ENCODE measurements at regions not wholly inside any gene's neighbourhood (a gene's known extent, or its start where the extent isn't known, plus 50 kb on each side); places are given as distances from the start of the nearest gene placed in this dataset.

DNA sequence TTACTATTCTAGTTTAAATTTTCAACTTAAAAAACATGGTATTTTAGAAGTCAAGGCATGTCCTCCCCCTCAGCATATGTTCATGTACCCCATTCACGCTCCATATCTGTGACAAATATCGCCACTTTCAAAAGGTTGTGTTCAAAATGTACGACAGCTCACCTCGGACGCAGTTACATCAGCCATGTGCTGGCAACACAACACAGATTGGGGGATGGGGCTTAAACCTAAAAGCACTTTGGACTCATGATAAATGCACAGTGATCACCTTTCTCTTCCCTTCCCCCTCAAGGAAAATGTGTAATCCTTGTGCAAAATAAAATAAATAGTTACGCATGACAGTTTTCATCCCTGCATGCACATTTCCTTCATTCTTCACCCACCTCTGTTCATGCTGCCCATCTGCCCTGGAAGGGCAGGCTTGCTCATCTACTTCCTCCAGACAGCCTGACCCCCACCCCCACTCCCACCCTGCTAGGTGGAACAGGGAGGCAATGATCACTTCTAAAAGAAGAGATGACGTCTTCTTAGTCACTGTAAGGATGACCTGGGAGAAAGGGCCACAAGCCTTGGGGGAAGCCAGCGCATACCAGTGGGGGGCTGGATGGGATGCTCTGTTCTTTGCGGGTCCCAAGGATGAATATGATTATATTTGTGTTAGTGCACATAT lies 271.4 kb upstream of the SEMA6D start:
- no peak overlapping the region for H3K4me3 Mint-ChIP-seq
- H3K27ac Mint-ChIP-seq = no peak overlapping the region
- H3K9me3 Mint-ChIP-seq = peaks cover 5% of the 10 kb centered on the region
- H3K36me3 Mint-ChIP-seq = no peaks in the 10 kb centered on the region
- H3K27me3 Mint-ChIP-seq = no peaks in the 10 kb centered on the region
- H3K4me1 Mint-ChIP-seq = no peaks in the 10 kb centered on the region

DNA sequence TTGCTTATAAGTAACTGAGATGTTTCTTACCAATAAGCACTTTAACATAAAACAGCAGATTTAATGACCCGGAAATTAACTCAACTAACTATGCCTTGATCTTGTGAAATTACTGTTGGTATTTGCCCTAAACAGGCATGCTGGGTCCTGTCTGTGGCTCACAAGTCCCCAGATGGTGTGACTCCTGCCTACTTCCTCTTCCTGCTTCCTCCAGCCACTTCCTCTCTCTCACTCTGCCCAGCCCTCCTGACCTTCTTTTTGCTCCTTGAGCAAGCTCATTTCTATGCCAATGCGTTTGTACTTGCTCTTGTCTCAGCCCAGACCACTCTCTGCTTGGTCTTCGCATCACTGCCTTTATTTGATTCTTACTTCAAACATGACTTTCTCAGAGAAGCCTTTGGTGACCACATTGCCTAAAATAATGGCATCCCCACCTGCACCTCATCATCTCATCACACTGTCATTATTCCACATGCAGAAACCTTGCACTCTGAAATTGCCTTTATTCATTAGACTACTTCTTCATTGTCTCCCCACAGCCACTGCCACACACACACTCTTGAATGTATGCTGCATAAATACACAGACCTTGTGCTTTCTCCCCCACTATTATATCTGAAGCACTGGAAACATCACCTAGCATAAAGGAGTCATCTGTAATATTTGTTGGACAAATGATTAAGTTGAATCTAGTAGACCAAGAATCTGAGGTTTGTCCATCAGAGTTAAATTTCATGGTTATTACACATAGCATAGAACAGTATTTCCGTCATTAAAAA lies 256.3 kb upstream of the SEMA6D start:
- Mint-ChIP-seq H3K27ac (no peak overlapping the region), H3K27me3 (no peaks in the 10 kb centered on the region), H3K4me3 (no peak overlapping the region), H3K36me3 (no peaks in the 10 kb centered on the region), H3K4me1 (no peaks in the 10 kb centered on the region), H3K9me3 (peaks cover 4% of the 10 kb centered on the region)

DNA sequence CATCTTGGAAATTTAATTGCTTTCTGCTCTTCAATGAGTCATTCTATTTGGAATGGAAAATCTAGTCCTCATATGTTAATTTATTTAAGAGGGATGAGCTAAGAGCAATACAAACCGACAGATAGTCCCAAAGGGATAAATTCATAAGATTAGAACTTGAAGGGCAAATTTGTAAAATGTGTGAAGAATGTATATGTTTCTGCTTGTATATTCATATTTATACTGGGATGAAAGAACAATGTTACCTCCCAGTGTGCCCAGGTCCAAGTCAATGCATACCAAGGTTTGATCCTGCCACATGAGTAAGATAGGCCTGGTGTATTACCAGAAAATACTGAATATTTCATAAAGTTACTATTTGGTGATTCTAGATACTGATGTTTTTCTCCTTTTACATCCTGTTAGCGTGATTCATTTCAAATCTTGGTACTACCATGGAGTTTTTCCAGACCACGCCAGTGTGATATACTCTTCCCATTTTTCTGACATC lies 255.6 kb upstream of the SEMA6D start:
- Mint-ChIP-seq H3K4me3 (no peak overlapping the region), H3K4me1 (no peaks in the 10 kb centered on the region), H3K27me3 (no peaks in the 10 kb centered on the region), H3K36me3 (no peaks in the 10 kb centered on the region), H3K27ac (no peak overlapping the region), H3K9me3 (peaks cover 4% of the 10 kb centered on the region)

DNA sequence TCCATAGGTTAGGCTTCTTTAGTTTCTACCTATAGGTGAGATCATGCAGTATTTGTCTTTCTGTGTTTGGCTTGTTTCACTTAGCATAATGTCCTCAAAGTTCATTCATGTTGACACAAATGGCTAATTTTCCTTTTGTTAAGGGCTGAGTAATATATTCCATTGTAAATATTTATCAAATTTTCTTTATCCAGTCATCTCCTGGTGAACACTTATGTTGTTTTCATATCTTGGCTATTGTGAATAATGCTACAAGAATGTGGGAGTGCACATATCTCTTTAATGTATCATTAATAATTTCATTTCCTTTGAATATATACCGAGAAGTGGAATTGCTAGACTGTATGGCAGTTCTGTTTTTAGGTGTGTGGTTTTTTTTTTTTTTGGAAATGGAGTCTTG lies 250.9 kb upstream of the SEMA6D start:
- no peaks in the 10 kb centered on the region for H3K36me3 Mint-ChIP-seq
- no peak overlapping the region for H3K27ac Mint-ChIP-seq
- peaks cover 4% of the 10 kb centered on the region for H3K9me3 Mint-ChIP-seq
- H3K27me3 Mint-ChIP-seq = peaks cover under 1% of the 10 kb centered on the region
- H3K4me1 Mint-ChIP-seq = no peaks in the 10 kb centered on the region
- H3K4me3 Mint-ChIP-seq = no peak overlapping the region

DNA sequence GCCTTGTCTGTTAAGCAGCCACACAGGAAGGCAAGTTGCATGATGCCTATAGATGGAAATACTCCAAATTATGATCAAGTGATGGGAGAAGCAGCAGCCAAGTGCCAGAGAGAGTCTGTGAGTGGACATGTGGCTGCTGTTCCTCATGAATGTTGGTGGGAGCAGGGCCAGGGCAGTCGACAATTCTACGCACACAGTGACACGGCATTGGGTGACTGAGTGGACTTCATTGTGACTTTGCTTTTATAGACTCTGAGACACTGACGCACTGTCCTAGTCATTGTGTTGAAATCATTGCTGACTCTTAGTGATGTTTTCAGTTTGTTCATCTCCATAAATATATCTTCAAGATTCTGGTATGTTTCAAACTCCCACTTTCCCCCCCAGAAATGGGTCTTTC lies 246.3 kb upstream of the SEMA6D start:
- Mint-ChIP-seq H3K4me1 (no peaks in the 10 kb centered on the region), H3K9me3 (no peaks in the 10 kb centered on the region), H3K27me3 (peaks cover 3% of the 10 kb centered on the region), H3K4me3 (no peak overlapping the region), H3K36me3 (no peaks in the 10 kb centered on the region), H3K27ac (no peak overlapping the region)

DNA sequence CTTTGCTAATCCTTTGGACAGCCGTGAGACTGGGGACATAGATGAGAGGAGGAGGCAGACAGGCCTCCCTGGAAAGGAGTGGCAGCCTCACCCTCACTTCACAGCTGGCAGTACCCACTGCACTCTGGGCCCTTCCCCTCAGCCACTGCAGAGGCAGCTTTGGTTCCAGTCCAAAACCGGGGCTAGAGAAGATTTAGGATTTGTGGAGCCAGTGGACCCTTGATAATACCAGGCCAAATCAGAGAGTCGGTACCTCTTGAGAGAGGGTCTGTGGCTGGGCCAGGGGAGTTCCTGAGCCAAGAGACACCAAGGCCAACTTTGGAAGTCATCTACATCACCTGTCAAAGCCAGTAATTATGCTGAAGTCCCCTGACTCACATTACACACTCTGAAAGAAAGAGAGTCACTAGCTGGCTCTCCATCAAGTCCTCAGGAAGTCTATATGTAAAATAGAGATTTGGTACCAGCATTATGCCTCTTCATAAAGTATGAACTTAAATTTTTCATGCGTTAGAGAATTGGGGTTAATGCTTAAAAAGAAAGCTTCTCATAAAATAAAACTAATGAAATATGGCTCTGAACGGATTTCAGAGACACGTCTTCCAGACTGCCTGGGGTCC lies 244.1 kb upstream of the SEMA6D start:
- Mint-ChIP-seq H3K9me3 (no peaks in the 10 kb centered on the region), H3K27me3 (peaks cover 5% of the 10 kb centered on the region), H3K4me3 (no peak overlapping the region), H3K27ac (no peak overlapping the region), H3K36me3 (no peaks in the 10 kb centered on the region), H3K4me1 (no peaks in the 10 kb centered on the region)

DNA sequence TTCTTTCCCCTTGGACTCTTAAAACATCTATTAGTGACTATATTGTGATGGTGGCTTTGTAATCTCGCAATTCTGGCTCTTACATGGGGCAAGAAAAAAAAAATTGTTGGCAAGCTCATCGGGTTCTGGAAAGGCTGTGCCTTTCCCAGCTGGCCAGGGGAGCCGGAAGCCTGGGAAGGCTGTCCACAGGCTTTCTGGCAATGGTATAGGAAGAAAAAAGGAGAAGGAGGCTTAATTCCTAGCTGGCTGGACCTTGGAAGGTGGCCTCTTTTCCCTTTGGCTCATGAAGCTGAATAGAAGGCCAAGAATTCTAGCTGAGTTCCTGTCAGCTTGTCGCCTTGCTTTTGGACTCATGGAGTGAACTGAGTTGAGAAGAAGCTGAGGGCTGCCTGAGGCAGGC lies 243.5 kb upstream of the SEMA6D start:
- no peaks in the 10 kb centered on the region for H3K9me3 Mint-ChIP-seq
- peaks cover 5% of the 10 kb centered on the region for H3K27me3 Mint-ChIP-seq
- H3K36me3 Mint-ChIP-seq = no peaks in the 10 kb centered on the region
- H3K4me3 Mint-ChIP-seq = no peak overlapping the region
- no peak overlapping the region for H3K27ac Mint-ChIP-seq
- H3K4me1 Mint-ChIP-seq = no peaks in the 10 kb centered on the region

DNA sequence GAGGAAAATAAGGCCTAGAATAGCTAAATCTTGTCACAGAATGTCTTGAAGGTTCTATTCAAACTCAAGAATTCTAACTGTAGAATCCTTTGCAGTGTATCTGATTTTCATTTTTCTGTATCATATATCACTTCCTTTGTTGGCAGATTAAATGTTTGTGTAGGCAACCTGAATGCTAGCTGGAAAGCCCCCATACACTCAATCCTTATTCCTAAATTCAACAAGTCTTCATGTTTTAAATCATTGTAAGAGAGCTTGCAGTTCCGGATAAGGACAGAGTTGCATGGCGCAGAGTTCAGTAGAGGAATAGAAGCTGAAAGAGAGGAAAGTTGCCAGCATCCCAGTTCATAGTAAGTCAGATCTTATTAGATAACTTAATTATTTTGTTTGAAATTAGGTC lies 242.0 kb upstream of the SEMA6D start:
- Mint-ChIP-seq H3K27me3 (peaks cover 5% of the 10 kb centered on the region), H3K4me3 (no peak overlapping the region), H3K9me3 (peaks cover 5% of the 10 kb centered on the region), H3K36me3 (no peaks in the 10 kb centered on the region), H3K4me1 (no peaks in the 10 kb centered on the region), H3K27ac (no peak overlapping the region)

DNA sequence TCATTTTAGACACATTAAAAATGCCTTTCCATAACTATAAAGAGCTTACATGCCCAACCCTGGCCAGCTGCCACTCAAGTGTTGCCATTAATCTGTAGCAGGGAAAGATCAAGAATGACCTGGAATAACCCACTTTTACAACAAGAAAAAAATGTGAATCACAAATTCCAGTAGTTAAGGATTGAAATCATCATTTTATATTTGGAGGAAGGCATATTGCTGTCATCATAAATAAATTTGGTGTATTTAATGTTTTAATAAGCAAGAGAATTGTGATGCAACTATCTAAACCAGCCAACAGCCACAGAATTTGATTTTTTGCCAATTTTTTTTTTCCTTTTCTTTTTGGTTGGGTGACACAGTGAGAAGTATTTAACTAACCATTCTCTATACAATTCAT lies 240.0 kb upstream of the SEMA6D start:
- Mint-ChIP-seq H3K4me3 (no peak overlapping the region), H3K36me3 (no peaks in the 10 kb centered on the region), H3K9me3 (peaks cover 10% of the 10 kb centered on the region), H3K27ac (no peak overlapping the region), H3K4me1 (no peaks in the 10 kb centered on the region), H3K27me3 (peaks cover 2% of the 10 kb centered on the region)

DNA sequence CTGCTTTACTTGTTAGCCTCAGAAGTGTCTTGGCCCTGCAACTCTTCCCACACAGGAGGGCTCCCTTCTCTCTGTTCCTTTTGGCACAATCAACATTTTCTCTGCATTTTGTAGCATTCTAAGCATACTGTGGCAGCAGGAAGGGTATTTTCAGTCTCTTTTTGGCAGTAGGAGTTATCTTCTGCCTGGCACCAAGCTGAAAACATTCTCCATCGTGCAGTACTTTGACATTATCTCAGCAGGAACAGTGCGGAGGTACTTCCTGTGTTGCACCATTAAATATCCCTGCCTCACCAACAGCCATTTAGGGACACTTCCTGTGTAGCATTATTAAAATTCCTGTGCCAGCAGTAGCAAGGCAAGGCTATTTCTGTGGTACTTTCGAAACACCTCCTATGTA lies 233.2 kb upstream of the SEMA6D start:
- H3K27ac Mint-ChIP-seq = no peak overlapping the region
- H3K27me3 Mint-ChIP-seq = no peaks in the 10 kb centered on the region
- no peaks in the 10 kb centered on the region for H3K36me3 Mint-ChIP-seq
- peaks cover 15% of the 10 kb centered on the region for H3K9me3 Mint-ChIP-seq
- H3K4me1 Mint-ChIP-seq = no peaks in the 10 kb centered on the region
- H3K4me3 Mint-ChIP-seq = no peak overlapping the region

DNA sequence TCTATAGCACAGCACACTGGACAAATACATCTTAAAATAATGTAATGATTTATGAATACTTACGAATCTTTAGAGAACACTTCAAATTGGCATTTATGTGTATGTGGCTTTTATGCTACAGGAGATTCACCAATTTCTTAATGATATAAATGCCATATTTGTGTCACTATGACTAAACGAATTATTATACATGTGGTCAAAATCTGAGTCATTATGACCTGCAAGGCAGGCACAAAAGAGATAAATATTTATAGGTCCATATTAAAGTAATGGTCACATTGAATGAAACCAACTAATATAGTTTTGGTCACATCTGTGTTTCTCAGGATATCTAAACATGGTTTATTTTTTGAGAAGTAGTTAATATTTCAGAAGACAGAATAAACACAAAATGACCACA lies 232.3 kb upstream of the SEMA6D start:
- Mint-ChIP-seq H3K4me3 (no peak overlapping the region), H3K4me1 (no peaks in the 10 kb centered on the region), H3K9me3 (peaks cover 13% of the 10 kb centered on the region), H3K36me3 (no peaks in the 10 kb centered on the region), H3K27ac (no peak overlapping the region), H3K27me3 (no peaks in the 10 kb centered on the region)

DNA sequence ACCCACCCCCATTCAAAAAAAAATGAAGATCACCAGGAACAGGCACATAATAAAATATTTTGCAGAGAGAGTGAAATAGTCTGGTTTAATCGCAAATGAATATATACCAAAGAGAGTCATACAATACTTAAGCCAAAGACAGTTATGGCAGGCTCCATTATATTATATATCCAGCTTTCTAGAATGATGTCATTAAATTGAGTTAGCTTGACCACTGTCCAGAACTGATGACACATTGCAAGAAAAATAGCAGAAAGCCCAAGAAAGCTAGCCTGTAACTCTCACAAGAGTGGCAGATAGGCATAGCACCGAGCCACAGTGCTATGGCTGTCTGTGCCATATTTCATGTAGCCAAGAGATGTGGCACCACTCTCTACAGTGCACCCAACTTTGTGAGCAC lies 231.9 kb upstream of the SEMA6D start:
- Mint-ChIP-seq H3K4me1 (no peaks in the 10 kb centered on the region), H3K9me3 (peaks cover 9% of the 10 kb centered on the region), H3K4me3 (no peak overlapping the region)

DNA sequence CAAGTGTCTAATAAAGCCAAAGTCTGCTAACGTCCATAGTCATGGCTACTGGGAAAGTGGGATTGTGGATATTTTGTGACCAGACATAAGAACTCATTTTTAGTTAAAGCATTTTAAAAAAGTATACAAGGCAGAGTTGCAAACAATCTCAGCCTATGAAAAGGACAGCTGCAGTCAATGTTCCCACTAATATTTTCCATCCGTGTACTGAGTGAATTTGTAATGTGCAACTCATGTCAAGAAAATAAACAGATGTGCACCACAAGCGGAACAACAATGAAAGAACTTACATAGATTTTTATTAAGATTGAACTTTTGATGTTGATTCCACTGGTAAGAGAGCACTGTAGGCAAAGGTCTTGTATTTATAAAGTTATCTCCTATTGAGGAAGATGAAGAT lies 231.3 kb upstream of the SEMA6D start:
- no peak overlapping the region for H3K4me3 Mint-ChIP-seq
- no peaks in the 10 kb centered on the region for H3K36me3 Mint-ChIP-seq
- H3K27ac Mint-ChIP-seq = no peak overlapping the region
- no peaks in the 10 kb centered on the region for H3K27me3 Mint-ChIP-seq
- H3K9me3 Mint-ChIP-seq = peaks cover 4% of the 10 kb centered on the region
- H3K4me1 Mint-ChIP-seq = no peaks in the 10 kb centered on the region

More for the DNA sequence above, 231.9 kb upstream of the SEMA6D start:
- no peaks in the 10 kb centered on the region for H3K27me3 Mint-ChIP-seq
- H3K27ac Mint-ChIP-seq = no peak overlapping the region
- no peaks in the 10 kb centered on the region for H3K36me3 Mint-ChIP-seq

DNA sequence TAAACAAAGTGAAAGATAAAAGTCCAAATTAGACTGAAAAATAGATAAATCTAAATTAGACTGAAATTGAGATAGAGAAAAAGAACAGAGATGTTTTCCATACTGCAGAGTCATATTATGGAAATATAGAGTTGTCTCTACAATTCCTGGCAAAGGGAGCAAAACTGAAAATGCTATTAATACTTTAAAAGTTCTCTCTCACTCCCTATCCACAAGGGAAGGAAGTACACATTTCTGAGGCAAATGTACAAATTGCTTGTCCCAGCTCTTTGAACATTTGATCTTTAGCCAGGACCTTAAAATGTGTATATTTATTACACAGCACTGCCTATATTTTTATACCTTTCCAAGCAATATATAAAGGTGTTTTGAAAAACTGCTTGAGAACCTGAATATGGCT lies 225.1 kb upstream of the SEMA6D start:
- Mint-ChIP-seq H3K9me3 (no peaks in the 10 kb centered on the region), H3K27ac (no peak overlapping the region), H3K27me3 (no peaks in the 10 kb centered on the region), H3K4me1 (no peaks in the 10 kb centered on the region), H3K36me3 (no peaks in the 10 kb centered on the region), H3K4me3 (no peak overlapping the region)

DNA sequence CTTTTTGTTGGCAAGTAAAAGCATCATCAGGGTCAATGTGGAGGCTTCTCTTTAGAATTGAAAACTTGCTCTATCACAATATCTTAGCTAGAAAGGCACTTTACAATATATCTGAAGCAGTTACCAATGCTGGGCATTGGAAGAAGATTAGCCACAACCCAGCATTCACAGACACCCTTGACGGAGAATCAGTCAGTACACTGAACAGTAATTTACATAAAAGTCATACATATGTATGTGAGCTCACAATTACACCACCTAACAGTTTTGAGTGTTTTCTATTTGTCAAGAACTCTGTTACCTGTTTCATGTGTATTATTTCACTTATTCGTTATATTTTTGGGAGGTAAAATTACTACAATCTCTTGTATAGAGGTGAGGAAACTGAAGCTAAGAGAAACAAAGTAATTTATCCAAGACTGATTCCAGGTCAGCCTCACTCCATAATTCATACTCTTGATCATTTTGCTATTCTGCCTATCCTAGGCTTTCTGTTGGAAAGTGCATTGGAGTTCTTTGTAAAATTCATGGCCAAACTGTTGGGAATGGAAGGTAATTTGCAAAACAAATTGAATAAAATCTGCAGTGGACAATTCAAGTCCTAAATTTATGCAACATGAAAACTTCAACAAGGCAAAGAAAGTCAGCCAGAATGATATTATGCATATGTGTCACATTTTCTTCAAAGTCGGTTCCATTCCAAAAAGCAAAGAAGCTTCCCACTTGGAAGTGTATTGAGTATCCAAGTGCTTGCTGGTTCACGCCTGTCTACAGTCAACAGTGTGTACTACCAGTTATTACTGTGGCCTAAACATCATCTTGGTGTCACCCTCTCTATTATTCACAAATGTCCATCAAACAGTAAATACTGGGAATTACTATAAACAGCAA lies 223.7 kb upstream of the SEMA6D start:
- Mint-ChIP-seq H3K9me3 (no peaks in the 10 kb centered on the region), H3K27me3 (no peaks in the 10 kb centered on the region), H3K4me1 (no peaks in the 10 kb centered on the region), H3K36me3 (no peaks in the 10 kb centered on the region), H3K27ac (no peak overlapping the region), H3K4me3 (no peak overlapping the region)
